H9 (cell line): ENCODE measurements at regions not wholly inside any gene's neighbourhood (a gene's known extent, or its start where the extent isn't known, plus 50 kb on each side); places are given as distances from the start of the nearest gene placed in this dataset.
A peak's percentile ranks its signal among the peaks of the same experiment; 100 is the strongest.
"Not testable (repeated sequence)": the region's sequence is repeated elsewhere in the genome, so short reads cannot be mapped to it uniquely, and the experiment has no call there.

Experiments
- DNase-seq: peaks from one replicate; pipeline ENCODE4 v3.0.0-alpha.2; 2017
- H2AFZ ChIP-seq: one replicate; pipeline ENCODE4 v1.6.1; 2013; ENCODE audit warnings: mild to moderate bottlenecking, low read length, control low read depth, moderate library complexity
- H2AK5ac ChIP-seq: 2 replicates; pipeline ENCODE4 v1.6.1; 2013; ENCODE audit warnings: low read length, control low read depth, mixed read lengths; ENCODE audit not compliant: insufficient read length
- H2BK120ac ChIP-seq: one replicate; pipeline ENCODE4 v1.6.1; 2013; ENCODE audit warnings: low read depth, mild to moderate bottlenecking, low read length, control low read depth, inconsistent platforms; ENCODE audit not compliant: poor library complexity, severe bottlenecking
- H2BK12ac ChIP-seq: 2 replicates; pipeline ENCODE4 v1.6.1; 2013; ENCODE audit warnings: low read length, control low read depth, mixed read lengths, low read depth; ENCODE audit not compliant: insufficient read length
- H2BK15ac ChIP-seq: 2 replicates; pipeline ENCODE4 v1.6.1; 2013; ENCODE audit warnings: low read depth, low read length, control low read depth
- H2BK20ac ChIP-seq: one replicate; pipeline ENCODE4 v1.6.1; 2013; ENCODE audit warnings: low read depth, mild to moderate bottlenecking, low read length, control low read depth, inconsistent platforms; ENCODE audit not compliant: poor library complexity, severe bottlenecking
- H2BK5ac ChIP-seq: 2 replicates; pipeline ENCODE4 v1.6.1; 2013; ENCODE audit warnings: low read length, control low read depth, mixed read lengths; ENCODE audit not compliant: insufficient read length
- H3K14ac ChIP-seq: 2 replicates; pipeline ENCODE4 v1.6.1; 2013; ENCODE audit warnings: low read length, control low read depth; ENCODE audit not compliant: insufficient read depth
- H3K18ac ChIP-seq: 2 replicates; pipeline ENCODE4 v1.6.1; 2013; ENCODE audit warnings: low read depth, mild to moderate bottlenecking, mixed read lengths, low read length, control low read depth; ENCODE audit not compliant: insufficient read length
- H3K23ac ChIP-seq: 2 replicates; pipeline ENCODE4 v1.6.1; 2013; ENCODE audit warnings: low read length, control low read depth, mixed read lengths, low read depth; ENCODE audit not compliant: insufficient read length
- H3K23me2 ChIP-seq: 2 replicates; pipeline ENCODE4 v1.6.1; 2013; ENCODE audit warnings: low read depth, mild to moderate bottlenecking, mixed read lengths, low read length, control low read depth; ENCODE audit not compliant: insufficient read length, poor library complexity, severe bottlenecking
- H3K27ac ChIP-seq: 2 replicates; pipeline ENCODE4 v1.5.1; 2013; ENCODE audit warnings: low read length, control low read depth, mixed read lengths, low read depth; ENCODE audit not compliant: insufficient read length
- H3K27me3 ChIP-seq: 2 replicates; pipeline ENCODE4 v1.6.1; 2013; ENCODE audit warnings: low read length, control low read depth, inconsistent platforms; ENCODE audit not compliant: insufficient read depth
- H3K4ac ChIP-seq: 2 replicates; pipeline ENCODE4 v1.6.1; 2013; ENCODE audit warnings: low read depth, mild to moderate bottlenecking, control low read depth, inconsistent platforms, low read length, moderate library complexity
- H3K4me1 ChIP-seq: 2 replicates; pipeline ENCODE4 v1.6.1; 2013; ENCODE audit warnings: low read length, control low read depth, inconsistent platforms; ENCODE audit not compliant: insufficient read depth
- H3K4me2 ChIP-seq: 2 replicates; pipeline ENCODE4 v1.6.1; 2013; ENCODE audit warnings: low read length, control low read depth, mixed read lengths; ENCODE audit not compliant: insufficient read length, insufficient read depth
- H3K56ac ChIP-seq: 2 replicates; pipeline ENCODE4 v1.6.1; 2013; ENCODE audit warnings: low read depth, mild to moderate bottlenecking, mixed read lengths, low read length, control low read depth; ENCODE audit not compliant: insufficient read length
- H3K79me1 ChIP-seq: 2 replicates; pipeline ENCODE4 v1.6.1; 2013; ENCODE audit warnings: low read depth, mild to moderate bottlenecking, moderate library complexity, low read length, control low read depth, inconsistent platforms; ENCODE audit not compliant: insufficient read depth, poor library complexity, severe bottlenecking
- H3K79me2 ChIP-seq: 2 replicates; pipeline ENCODE4 v1.6.1; 2013; ENCODE audit warnings: low read length, control low read depth, inconsistent platforms; ENCODE audit not compliant: insufficient read depth
- H3K9ac ChIP-seq: 2 replicates; pipeline ENCODE4 v1.6.1; 2013; ENCODE audit warnings: low read length, control low read depth, mixed read lengths; ENCODE audit not compliant: insufficient read length; ENCODE audit errors: extremely low read depth
- H3K9me3 ChIP-seq: one replicate; pipeline ENCODE4 v1.6.1; 2013; ENCODE audit warnings: low read depth, low read length, inconsistent platforms; ENCODE audit not compliant: control insufficient read depth
- H3T11ph ChIP-seq: one replicate; pipeline ENCODE4 v1.6.1; 2013; ENCODE audit warnings: mild to moderate bottlenecking, low read length, control low read depth, inconsistent platforms
- H4K20me1 ChIP-seq: one replicate; pipeline ENCODE4 v1.6.1; 2013; ENCODE audit not compliant: control insufficient read depth, insufficient read length, insufficient read depth
- H4K5ac ChIP-seq: 2 replicates; pipeline ENCODE4 v1.6.1; 2013; ENCODE audit warnings: low read depth, mild to moderate bottlenecking, mixed read lengths, low read length, control low read depth; ENCODE audit not compliant: insufficient read length
- H4K8ac ChIP-seq: replicated peaks from 2 replicates; pipeline ENCODE4 v1.6.1; 2013; ENCODE audit warnings: low read length, control low read depth, mixed read lengths, low read depth; ENCODE audit not compliant: insufficient read length
- H4K91ac ChIP-seq: 2 replicates; pipeline ENCODE4 v1.6.1; 2013; ENCODE audit warnings: low read depth, mild to moderate bottlenecking, moderate library complexity, mixed read lengths, low read length, control low read depth; ENCODE audit not compliant: insufficient read length
- H3K27ac Mint-ChIP-seq, 3 experiments: 2 replicates in 2 of 3; 3 replicates in 1 of 3; pipeline ENCODE4 v1.8.0; 2020 to 2021; ENCODE audit warnings: mixed read lengths in 3 of 3, mild to moderate bottlenecking in 1 of 3, moderate library complexity in 1 of 3
- H3K27me3 Mint-ChIP-seq: 2 replicates; pipeline ENCODE4 v1.8.0; 2021; ENCODE audit warnings: low read depth, mild to moderate bottlenecking, moderate library complexity, mixed read lengths
- H3K36me3 Mint-ChIP-seq, 3 experiments: 2 replicates in 2 of 3; 3 replicates in 1 of 3; pipeline ENCODE4 v1.8.0; 2020 to 2021; ENCODE audit warnings: low read depth in 3 of 3, mixed read lengths in 3 of 3; ENCODE audit not compliant: insufficient read depth in 1 of 3
- H3K4me1 Mint-ChIP-seq, 2 experiments: 2 replicates each; pipeline ENCODE4 v1.8.0; 2020; ENCODE audit warnings: mixed read lengths in 2 of 2
- H3K4me3 Mint-ChIP-seq, 2 experiments: 2 replicates in 1 of 2; 3 replicates in 1 of 2; pipeline ENCODE4 v1.8.0; 2020 to 2021; ENCODE audit warnings: mild to moderate bottlenecking in 2 of 2, mixed read lengths in 2 of 2, moderate library complexity in 1 of 2
- H3K9me3 Mint-ChIP-seq, 2 experiments: 2 replicates in 1 of 2; 3 replicates in 1 of 2; pipeline ENCODE4 v1.8.0; 2020; ENCODE audit warnings: mild to moderate bottlenecking in 2 of 2, mixed read lengths in 2 of 2, moderate library complexity in 1 of 2
- WGBS: extraction: QIAGEN DNeasy Blood & Tissue Kit; methylation state at CpG from one replicate; pipeline ENCODE4 v1.1.7; 2013; ENCODE audit warnings: missing lambda C conversion rate, low lambda C conversion rate, mixed read lengths; ENCODE audit not compliant: insufficient read length; ENCODE audit errors: extremely low coverage; 5-methylcytosine and 5-hydroxymethylcytosine counted together

GRCh38 chrX:90765482-90765881, 669.2 kb upstream of the PABPC5 start:
- H2AFZ ChIP-seq, H2AK5ac ChIP-seq, H3K4me3 Mint-ChIP-seq, H3K56ac ChIP-seq, H3K9ac ChIP-seq, H3K79me2 ChIP-seq, H2BK5ac ChIP-seq, H3K23me2 ChIP-seq, H3K9me3 ChIP-seq, H3K27me3 ChIP-seq, H2BK12ac ChIP-seq, H4K91ac ChIP-seq, H3K27ac Mint-ChIP-seq, H3K18ac ChIP-seq, H3K4me1 ChIP-seq, H2BK120ac ChIP-seq, H3K4ac ChIP-seq, H3T11ph ChIP-seq, H3K4me2 ChIP-seq, H4K5ac ChIP-seq, H3K23ac ChIP-seq, H3K14ac ChIP-seq, H3K79me1 ChIP-seq, H2BK15ac ChIP-seq, H2BK20ac ChIP-seq, H3K27me3 Mint-ChIP-seq, DNase-seq, H3K4me1 Mint-ChIP-seq, H3K27ac ChIP-seq, H4K8ac ChIP-seq, H4K20me1 ChIP-seq: not testable (repeated sequence)
- no CpG with 5 or more reads among the region's 15 CpGs for WGBS
- H3K36me3 Mint-ChIP-seq: peaks cover 3 to 35% (median 3%) of the 10 kb centered on the region in 3 experiments; a peak in 5 of 7 replicates
- peaks cover 7 to 21% of the 10 kb centered on the region in 2 experiments; a peak in 4 of 5 replicates for H3K9me3 Mint-ChIP-seq

- H3K4me2 ChIP-seq, H2BK120ac ChIP-seq, H4K5ac ChIP-seq, H2BK12ac ChIP-seq, H3K9me3 ChIP-seq, H3K56ac ChIP-seq, H3K27me3 Mint-ChIP-seq, H2AK5ac ChIP-seq, H3K23ac ChIP-seq, H3K27me3 ChIP-seq, DNase-seq, H2BK15ac ChIP-seq, H3T11ph ChIP-seq, H3K18ac ChIP-seq, H3K9ac ChIP-seq, H2BK5ac ChIP-seq, H2AFZ ChIP-seq, H2BK20ac ChIP-seq, H3K79me1 ChIP-seq, H3K4me1 ChIP-seq, H4K91ac ChIP-seq, H4K8ac ChIP-seq, H3K79me2 ChIP-seq, H3K14ac ChIP-seq, H4K20me1 ChIP-seq, H3K23me2 ChIP-seq, H3K4ac ChIP-seq: not testable (repeated sequence)
- Mint-ChIP-seq H3K9me3 (peaks cover 36% of the 10 kb centered on the region in 2 experiments), H3K36me3 (peaks cover 24 to 43% (median 32%) of the 10 kb centered on the region in 3 experiments), H3K4me1 (peaks cover 11 to 24% of the 10 kb centered on the region in 2 experiments), H3K4me3 (peak overlapping the region in 1 of 2 experiments; percentile 33; a peak in 1 of 5 replicates), H3K27ac (peak overlapping the region; percentile 95 to 98 (median 97))
- WGBS: no CpG with 5 or more reads among the region's 1 CpG
- peak overlapping the region; percentile 42 for H3K27ac ChIP-seq
Measured at GRCh38 chrX:90780286-90780789, 654.3 kb upstream of the PABPC5 start.
